ENCODE measurements at regions not wholly inside any gene's neighbourhood (a gene's known extent, or its start where the extent isn't known, plus 50 kb on each side); places are given as distances from the start of the nearest gene placed in this dataset.
A peak's percentile ranks its signal among the peaks of the same experiment; 100 is the strongest.

DNA sequence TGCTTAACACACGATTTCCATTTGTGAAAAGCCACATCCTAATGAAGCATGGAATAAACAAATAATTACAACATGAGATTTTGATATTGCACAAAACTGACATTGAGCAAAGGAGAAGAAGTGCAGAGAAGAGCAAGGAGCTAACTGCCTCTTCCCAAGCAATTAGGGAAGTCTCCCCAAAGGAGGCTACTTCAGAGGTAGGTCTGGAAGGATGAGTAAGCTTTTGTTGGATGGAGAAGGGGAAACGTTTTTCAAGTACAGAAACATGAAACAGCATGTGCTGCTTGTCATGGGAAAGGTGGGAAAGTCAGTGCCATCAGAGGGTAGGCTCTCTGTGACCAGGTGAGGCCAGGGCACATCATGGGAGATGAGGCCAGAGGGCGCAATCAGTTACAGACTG, 132.2 kb upstream of the SESN3 start:
- TF ChIP-seq JAZF1 (CRISPR knock-in tag; IDR thresholded peaks at IDR 0.05) (no peak), SMAD4 (CRISPR knock-in tag; IDR thresholded peaks at IDR 0.05) (no peak), TCF7 (CRISPR knock-in tag; IDR thresholded peaks at IDR 0.05; ENCODE audit: low read depth) (no peak)
- Mint-ChIP-seq H3K27ac (no peak overlapping the region; the same call in 1 of the 2 replicates), H3K9me3 (no peaks in the 10 kb centered on the region), H3K36me3 (no peaks in the 10 kb centered on the region), H3K4me1 (peaks cover 70% of the 10 kb centered on the region), H3K4me3 (no peak overlapping the region), H3K27me3 (ENCODE audit: low read depth) (peaks cover 4% of the 10 kb centered on the region)
- ChIA-PET CTCF (interaction anchor here (1.5 to 1.6 kb wide), 2 partner anchors 97 to 342 kb away, joined by 3 to 5 read pairs; no protein-coding TSS in a partner anchor), POLR2A (interaction anchor here (1.1 kb wide), 1 partner anchor 132 kb away, joined by 3 read pairs; the partner anchor contains the start of gene SESN3)
- no peak for DNase-seq (ENCODE audit: low spot score)
- 0 out of 2 replicates have a peak, but pooled peaks have one; percentile 17 for ATAC-seq

DNA sequence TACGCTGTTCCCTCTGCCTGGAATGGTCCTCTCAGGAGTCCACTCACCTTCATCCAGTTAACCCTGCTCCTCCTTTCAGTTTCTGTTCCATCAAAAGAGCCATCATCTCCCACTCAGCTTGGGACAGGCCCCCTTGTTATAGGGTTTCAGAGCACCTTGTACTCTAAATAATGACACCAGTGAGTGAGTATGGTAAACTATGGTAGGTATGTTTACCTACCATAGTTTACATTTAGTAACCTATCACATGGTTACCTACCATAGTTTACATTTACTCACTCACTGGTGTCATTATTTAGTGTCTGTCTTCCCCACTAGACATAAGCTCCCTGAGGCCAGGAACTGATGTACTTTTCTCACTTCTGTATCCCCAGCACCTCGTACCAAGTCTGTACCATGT, 130.2 kb upstream of the SESN3 start:
- no peak overlapping the region for H3K4me3 Mint-ChIP-seq
- ATAC-seq: no peak
- no peaks in the 10 kb centered on the region for H3K9me3 Mint-ChIP-seq
- CTCF ChIA-PET: interaction anchor here (0.7 to 2.9 kb wide), 4 partner anchors 9 to 344 kb away, joined by 3 to 10 read pairs (median 4); no protein-coding TSS in a partner anchor
- peaks cover 4% of the 10 kb centered on the region for H3K27me3 Mint-ChIP-seq (ENCODE audit: low read depth)
- H3K27ac Mint-ChIP-seq: no peak overlapping the region
- TF ChIP-seq, protein P1, sequence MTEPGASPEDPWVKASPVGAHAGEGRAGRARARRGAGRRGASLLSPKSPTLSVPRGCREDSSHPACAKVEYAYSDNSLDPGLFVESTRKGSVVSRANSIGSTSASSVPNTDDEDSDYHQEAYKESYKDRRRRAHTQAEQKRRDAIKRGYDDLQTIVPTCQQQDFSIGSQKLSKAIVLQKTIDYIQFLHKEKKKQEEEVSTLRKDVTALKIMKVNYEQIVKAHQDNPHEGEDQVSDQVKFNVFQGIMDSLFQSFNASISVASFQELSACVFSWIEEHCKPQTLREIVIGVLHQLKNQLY (CRISPR knock-in tag; IDR thresholded peaks at IDR 0.05): no peak
- TF ChIP-seq E2F5 (CRISPR knock-in tag; IDR thresholded peaks at IDR 0.05) (no peak), EMX1 (CRISPR knock-in tag; IDR thresholded peaks at IDR 0.05) (no peak), IRF1 (CRISPR knock-in tag; IDR thresholded peaks at IDR 0.05) (no peak), ZNF138 (CRISPR knock-in tag; conservative IDR thresholded peaks at IDR 0.05) (no peak), ZNF423 (CRISPR knock-in tag; IDR thresholded peaks at IDR 0.05) (no peak), CBFB (CRISPR knock-in tag; IDR thresholded peaks at IDR 0.05; ENCODE audit: low read depth) (no peak), E2F4 (CRISPR knock-in tag; IDR thresholded peaks at IDR 0.05; ENCODE audit: borderline replicate concordance, low read depth) (no peak), ZNF317 (CRISPR knock-in tag; IDR thresholded peaks at IDR 0.05; ENCODE audit: borderline replicate concordance, low read depth) (no peak), AFF4 (CRISPR knock-in tag; IDR thresholded peaks at IDR 0.05; ENCODE audit: borderline replicate concordance) (no peak)
- TF ChIP-seq, protein P2, sequence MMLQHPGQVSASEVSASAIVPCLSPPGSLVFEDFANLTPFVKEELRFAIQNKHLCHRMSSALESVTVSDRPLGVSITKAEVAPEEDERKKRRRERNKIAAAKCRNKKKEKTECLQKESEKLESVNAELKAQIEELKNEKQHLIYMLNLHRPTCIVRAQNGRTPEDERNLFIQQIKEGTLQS (CRISPR knock-in tag; conservative IDR thresholded peaks at IDR 0.05): no peak
- peaks cover 64% of the 10 kb centered on the region for H3K4me1 Mint-ChIP-seq
- POLR2A ChIA-PET: interaction anchor here (1.0 kb wide), 1 partner anchor 15 kb away, joined by 4 read pairs; no protein-coding TSS in a partner anchor
- no peak for DNase-seq (ENCODE audit: low spot score)
- H3K36me3 Mint-ChIP-seq: no peaks in the 10 kb centered on the region

Measured in WTC11 (cell line).